HG03280 (cell line): ENCODE measurements at regions not wholly inside any gene's neighbourhood (a gene's known extent, or its start where the extent isn't known, plus 50 kb on each side); places are given as distances from the start of the nearest gene placed in this dataset.

Experiments
- ATAC-seq: cut with Tn5 transposase; IDR thresholded peaks from one replicate; pipeline ENCODE4 v1.9.1; 2021; ENCODE audit warnings: mild to moderate bottlenecking, moderate library complexity; ENCODE audit not compliant: unreplicated experiment

- ATAC-seq: no peak
These were observed 524.5 kb downstream of the BRD1 start for GRCh38 chr22:49303061-49303735.

GRCh38 chr22:49302530-49302929 lies 525.1 kb downstream of the BRD1 start:
- ATAC-seq: no peak

GRCh38 chr22:49302150-49302460 lies 525.6 kb downstream of the BRD1 start:
- no peak for ATAC-seq

GRCh38 chr22:49301398-49302149 lies 526.1 kb downstream of the BRD1 start:
- no peak for ATAC-seq

GRCh38 chr22:49300951-49301397 lies 526.7 kb downstream of the BRD1 start:
- no peak for ATAC-seq

GRCh38 chr22:49300241-49300640 lies 527.4 kb downstream of the BRD1 start:
- ATAC-seq: no peak

- no peak for ATAC-seq
These were observed 527.8 kb downstream of the BRD1 start for GRCh38 chr22:49299821-49300231.

GRCh38 chr22:49298834-49299750 lies 528.6 kb downstream of the BRD1 start:
- no peak for ATAC-seq

- no peak for ATAC-seq
These were observed 529.6 kb downstream of the BRD1 start for GRCh38 chr22:49297871-49298721.

GRCh38 chr22:49297286-49297870 lies 530.3 kb downstream of the BRD1 start:
- ATAC-seq: no peak

GRCh38 chr22:49296561-49296960 lies 531.1 kb downstream of the BRD1 start:
- no peak for ATAC-seq

GRCh38 chr22:49295851-49296560 lies 531.7 kb downstream of the BRD1 start:
- no peak for ATAC-seq

- no peak for ATAC-seq
These were observed 532.3 kb downstream of the BRD1 start for GRCh38 chr22:49295465-49295743.

- ATAC-seq: no peak
These were observed 532.8 kb downstream of the BRD1 start for GRCh38 chr22:49294656-49295464.

- no peak for ATAC-seq
These were observed 534.8 kb downstream of the BRD1 start for GRCh38 chr22:49292909-49293308.

GRCh38 chr22:49291781-49292180 lies 535.9 kb downstream of the BRD1 start:
- no peak for ATAC-seq

- no peak for ATAC-seq
These were observed 536.5 kb downstream of the BRD1 start for GRCh38 chr22:49291169-49291568.

- no peak for ATAC-seq
These were observed 537.0 kb downstream of the BRD1 start for GRCh38 chr22:49290711-49291110.
